ENCODE measurements at regions not wholly inside any gene's neighbourhood (a gene's known extent, or its start where the extent isn't known, plus 50 kb on each side); places are given as distances from the start of the nearest gene placed in this dataset.

- no peak for TF ChIP-seq CTCF (conservative IDR thresholded peaks at IDR 0.05; ENCODE audit: low read depth, low read length)
- no peak for TF ChIP-seq POLR2A (IDR thresholded peaks at IDR 0.05; ENCODE audit: low read depth, low read length)
- no peak for TF ChIP-seq RAD21 (IDR thresholded peaks at IDR 0.05; ENCODE audit: low read length)
- no peak for TF ChIP-seq CHD1 (IDR thresholded peaks at IDR 0.05; ENCODE audit: low read depth, low read length)
- TF ChIP-seq CEBPB (IDR thresholded peaks at IDR 0.05; ENCODE audit: low read depth, low read length), result no peak
- no peak for TF ChIP-seq BHLHE40 (IDR thresholded peaks at IDR 0.05; ENCODE audit: low read depth, low read length)
- no peak for TF ChIP-seq USF2 (IDR thresholded peaks at IDR 0.05; ENCODE audit: low read depth, low read length)
- TF ChIP-seq RFX5 (IDR thresholded peaks at IDR 0.05; ENCODE audit: low read depth, low read length), result no peak
Measured at GRCh38 chr14:98501836-98502235, 770.2 kb downstream of the BCL11B start.

Measured in IMR-90 (cell line).